ENCODE measurements at regions not wholly inside any gene's neighbourhood (a gene's known extent, or its start where the extent isn't known, plus 50 kb on each side); places are given as distances from the start of the nearest gene placed in this dataset.

DNA sequence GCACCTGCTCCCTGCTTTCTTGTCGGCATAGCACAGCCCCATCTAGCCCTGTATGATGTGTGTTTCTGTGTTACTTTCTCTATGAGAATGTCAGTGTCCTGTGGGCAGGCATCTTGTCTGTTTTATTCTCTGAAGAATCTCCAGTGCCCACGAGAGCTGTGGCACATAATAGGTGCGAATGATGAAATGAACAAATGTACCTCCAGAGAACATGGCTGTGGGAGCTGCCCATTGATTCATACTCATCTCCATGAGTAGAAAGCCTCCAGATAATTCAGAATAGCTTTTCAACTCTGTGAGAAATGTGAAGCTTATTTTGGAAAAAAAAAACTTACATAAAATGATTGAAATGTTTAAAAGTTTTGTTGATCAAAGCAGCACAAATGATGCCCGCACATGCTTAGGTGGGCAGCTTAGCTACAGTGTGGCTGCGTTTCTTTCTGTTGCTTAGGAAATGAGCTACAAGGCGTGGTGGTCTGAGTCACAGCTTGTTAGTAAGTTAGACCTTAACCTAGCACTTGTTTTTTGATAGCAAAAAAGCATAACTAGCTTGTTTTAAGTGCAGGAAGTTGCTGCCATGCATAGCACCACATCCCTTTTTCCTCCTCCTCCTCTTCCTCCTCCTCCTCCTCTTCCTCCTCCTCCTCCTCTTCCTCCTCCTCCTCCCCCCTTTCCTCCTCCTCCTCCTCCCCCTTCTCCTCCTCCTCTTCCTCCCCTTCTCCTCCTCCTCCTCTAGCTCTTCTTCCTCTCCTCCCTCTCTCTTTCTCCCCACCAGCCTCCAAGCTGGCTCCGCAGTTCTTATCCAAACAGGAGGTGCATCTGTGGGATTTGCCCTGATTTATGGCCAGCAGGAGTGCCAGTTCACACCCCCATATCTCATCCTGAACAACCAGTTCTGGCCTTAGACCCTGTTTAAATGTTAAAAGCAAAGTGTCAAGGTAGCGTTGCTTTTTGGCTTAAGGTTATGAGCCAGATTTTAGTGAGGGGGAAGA lies 221.5 kb downstream of the IRF8 start:
- DNase-seq (ENCODE audit: low spot score), result no peak

DNA sequence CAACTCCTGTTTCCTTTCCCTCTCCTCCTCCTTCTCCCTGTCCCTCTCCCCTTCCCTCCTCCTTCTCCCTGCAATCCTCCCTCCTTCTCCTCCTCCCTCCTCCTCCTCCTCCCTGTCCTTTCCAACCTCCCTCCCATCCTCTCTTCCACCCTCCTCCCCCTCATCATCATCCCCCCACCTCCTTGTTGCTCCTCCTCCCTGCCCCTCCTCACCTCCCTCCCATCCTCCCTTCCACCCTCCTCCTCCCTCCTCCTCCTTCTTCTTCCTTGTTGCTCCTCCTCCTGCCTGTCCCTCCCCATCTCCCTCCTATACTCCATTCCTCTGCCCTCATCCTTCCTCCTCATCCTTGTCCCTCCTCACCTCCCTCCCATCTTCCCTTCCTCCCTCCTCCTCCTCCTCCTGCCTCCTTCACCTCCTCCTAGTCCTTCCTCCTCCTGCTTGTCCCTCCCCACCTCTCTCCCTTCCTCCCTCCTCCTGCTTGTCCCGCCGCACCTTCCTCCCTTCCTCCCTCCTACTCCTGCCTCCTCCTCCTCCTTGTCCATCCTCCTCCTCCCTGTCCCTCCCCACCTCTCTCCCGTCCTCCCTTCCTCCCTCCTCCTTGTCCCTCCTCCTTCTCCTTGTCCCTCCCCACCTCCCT lies 222.5 kb downstream of the IRF8 start:
- no peak for DNase-seq (ENCODE audit: low spot score)

GRCh38 chr16:86122681-86123342 lies 223.8 kb downstream of the IRF8 start:
- DNase-seq (ENCODE audit: low spot score), result no peak

DNA sequence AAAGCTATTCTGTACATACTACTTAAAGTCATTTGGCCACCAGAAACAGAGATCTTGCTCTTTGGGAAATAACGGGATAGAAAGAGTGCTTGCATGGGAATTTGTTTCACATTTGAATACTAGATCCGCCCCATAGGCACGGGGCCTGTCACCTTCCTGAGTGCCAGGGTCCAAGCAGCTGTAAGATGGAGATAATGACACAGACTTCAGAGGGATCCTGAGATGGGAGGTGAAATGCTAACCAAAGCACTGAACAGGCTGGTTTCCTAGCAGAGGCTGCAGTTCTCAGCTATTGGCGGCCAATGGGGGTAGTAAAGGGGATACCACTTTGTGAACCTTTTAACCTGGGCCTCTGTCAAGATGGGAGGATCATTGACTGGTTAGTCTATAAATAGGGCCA lies 225.4 kb downstream of the IRF8 start:
- no peak for DNase-seq (ENCODE audit: low spot score)

DNA sequence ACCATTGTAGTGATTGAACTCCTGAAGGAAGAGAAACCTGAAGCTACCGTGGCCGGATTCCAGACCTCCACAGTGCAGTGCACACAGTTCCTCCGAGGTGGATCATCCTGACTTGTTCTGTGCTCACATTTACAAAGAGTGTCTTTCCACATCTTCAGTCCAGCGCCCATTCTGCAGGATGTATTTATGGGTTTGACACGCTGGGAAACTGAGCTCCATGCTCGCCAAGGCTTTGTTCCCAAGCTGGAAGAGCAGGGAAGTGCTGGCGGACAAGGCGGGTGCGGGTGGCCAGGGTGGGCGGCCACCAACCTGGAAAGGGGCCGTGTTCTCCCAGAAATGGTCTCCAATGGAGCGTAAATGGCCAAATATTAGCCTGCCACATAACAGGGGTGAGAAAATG lies 227.9 kb downstream of the IRF8 start:
- DNase-seq (ENCODE audit: low spot score), result no peak

GRCh38 chr16:86127366-86127765 lies 228.4 kb downstream of the IRF8 start:
- DNase-seq (ENCODE audit: low spot score), result no peak

GRCh38 chr16:86128246-86128645 lies 229.3 kb downstream of the IRF8 start:
- no peak for DNase-seq (ENCODE audit: low spot score)

DNA sequence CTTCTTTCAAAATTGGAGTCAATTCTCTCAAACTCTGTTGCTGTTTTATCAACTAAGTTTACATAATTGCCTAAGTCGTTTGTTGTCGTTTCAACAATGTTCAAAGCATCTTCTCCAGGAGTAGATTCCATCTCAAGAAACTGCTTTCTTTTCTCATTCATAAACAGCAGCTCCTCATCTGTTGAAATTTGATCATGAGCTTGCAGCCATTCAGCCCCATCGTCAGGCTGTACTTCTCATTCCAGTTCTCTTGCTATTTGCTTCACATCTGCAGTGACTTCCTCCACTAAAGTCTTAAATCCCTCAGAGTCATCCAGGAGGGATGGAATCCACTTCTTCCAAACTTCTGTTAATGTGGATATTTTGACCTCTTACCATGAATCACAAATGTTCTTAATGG lies 230.6 kb downstream of the IRF8 start:
- no peak for DNase-seq (ENCODE audit: low spot score)

DNA sequence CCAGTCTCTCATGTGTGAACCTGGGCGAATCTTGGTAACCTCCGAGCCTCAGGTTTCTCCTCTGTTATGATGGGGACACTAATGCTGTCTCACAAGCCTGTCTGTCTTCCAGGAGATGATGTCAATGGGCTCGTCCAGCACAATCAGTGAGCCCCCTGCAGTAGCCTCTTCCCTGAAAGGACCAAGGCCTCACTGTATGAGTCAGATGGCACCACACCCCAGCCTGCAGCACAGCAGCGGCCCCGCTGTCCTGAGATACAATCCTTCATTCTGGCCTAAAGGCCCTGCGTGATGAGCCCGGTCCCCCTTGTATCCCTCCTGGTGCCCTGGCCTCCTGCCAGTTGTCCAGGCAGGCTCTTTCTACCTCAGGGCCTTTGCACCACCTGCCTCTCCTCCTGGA lies 234.4 kb downstream of the IRF8 start:
- no peak for DNase-seq (ENCODE audit: low spot score)

- no peak for DNase-seq (ENCODE audit: low spot score)
These were observed 234.9 kb downstream of the IRF8 start for GRCh38 chr16:86133847-86134375.

- DNase-seq (ENCODE audit: low spot score), result no peak
These were observed 236.0 kb downstream of the IRF8 start for GRCh38 chr16:86134802-86135461.

- no peak for DNase-seq (ENCODE audit: low spot score)
These were observed 238.4 kb downstream of the IRF8 start for GRCh38 chr16:86137359-86137758.

DNA sequence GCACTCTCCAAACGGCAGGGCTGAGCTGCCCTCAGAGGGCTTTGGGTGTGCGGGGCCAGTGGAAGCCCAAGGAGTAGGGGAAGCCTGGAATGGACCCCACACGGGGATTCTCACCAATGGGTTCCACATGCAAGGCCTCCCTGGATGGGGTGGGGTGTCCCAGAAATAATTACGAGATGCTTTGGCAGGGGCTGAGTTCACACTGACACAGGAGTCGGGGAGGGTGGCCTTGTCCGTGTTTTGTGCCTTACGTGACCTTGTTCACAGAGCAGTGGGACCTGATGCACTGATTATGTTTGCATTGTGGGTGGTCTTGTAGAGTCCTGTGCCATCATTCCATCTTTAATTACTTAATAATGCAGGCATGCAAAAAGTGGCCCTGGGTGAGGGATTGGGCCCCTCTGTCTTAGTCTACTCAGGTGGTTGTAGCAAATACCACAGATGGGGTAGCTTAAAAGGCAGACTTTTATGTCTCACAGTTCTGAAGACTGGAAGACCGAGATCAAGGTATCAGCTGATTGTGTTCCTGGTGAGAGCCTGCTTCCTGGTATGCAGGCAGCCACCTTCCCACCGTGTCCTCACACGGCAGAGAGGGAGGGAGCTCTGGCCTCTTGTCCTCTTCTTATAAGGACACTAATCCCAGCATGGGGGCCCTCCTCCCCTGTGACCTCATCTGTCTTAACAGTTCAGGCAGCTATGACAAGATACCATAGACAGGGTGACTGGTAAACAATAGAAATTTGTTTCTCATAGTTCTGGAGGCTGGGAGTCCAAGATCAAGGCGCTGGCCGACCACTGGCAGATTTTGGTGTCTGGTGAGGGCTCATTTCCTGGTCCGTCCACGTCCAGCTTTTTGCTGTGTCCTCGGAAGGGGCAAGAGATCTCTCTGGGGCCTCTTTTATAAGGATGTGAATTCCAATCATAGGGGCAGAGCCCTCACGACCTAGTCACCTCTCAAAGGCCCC lies 239.4 kb downstream of the IRF8 start:
- DNase-seq (ENCODE audit: low spot score), result no peak

DNA sequence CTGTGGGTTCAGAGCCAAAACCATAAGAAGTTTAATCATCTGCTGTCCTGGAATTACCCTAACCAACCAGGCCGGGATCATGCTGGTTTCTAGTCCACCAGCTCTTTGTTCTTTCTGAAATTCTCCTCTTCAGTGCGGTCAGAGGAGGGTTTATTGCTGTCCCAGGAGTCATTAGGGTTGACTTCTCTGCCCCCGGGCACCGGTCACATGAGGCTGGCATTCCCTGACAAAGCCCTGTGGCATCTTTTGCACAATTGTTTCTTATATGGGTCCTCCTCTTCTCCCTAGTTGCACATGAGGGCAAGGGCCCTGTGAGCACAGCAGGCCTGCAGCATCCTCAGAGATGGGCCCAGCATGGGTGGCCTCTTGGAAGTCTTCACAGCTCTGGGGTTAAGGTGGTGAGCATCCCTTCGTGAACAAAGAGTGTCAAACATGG lies 243.9 kb downstream of the IRF8 start:
- DNase-seq (ENCODE audit: low spot score), result no peak

GRCh38 chr16:86143666-86144065 lies 244.7 kb downstream of the IRF8 start:
- DNase-seq (ENCODE audit: low spot score), result no peak

DNA sequence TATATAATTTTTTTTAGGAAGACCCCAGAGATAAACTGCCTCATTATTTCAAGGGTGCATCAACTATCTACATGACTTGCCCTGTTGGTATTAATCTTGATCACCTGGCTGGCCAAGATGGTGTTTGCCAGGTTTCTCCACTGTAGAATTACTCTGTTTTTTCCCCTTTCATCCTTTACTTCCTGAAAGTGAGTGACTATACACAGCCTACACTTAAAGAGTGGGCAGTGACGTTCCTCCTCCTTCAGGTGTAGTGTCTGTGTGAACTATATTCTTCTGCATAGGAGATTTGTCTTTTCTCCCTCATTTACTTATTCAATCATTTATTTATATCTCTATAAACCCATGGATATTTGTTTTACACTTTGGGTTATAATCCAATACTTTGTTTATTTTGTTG lies 246.7 kb downstream of the IRF8 start:
- DNase-seq (ENCODE audit: low spot score), result no peak

- DNase-seq (ENCODE audit: low spot score), result no peak
These were observed 251.8 kb downstream of the IRF8 start for GRCh38 chr16:86150641-86151238.

- DNase-seq (ENCODE audit: low spot score), result no peak
These were observed 252.4 kb downstream of the IRF8 start for GRCh38 chr16:86151239-86151851.

- DNase-seq (ENCODE audit: low spot score), result no peak
These were observed 257.2 kb downstream of the IRF8 start for GRCh38 chr16:86156155-86156554.

Measured in pons (tissue), 1 donor.